HepG2 (cell line): ENCODE measurements at regions not wholly inside any gene's neighbourhood (a gene's known extent, or its start where the extent isn't known, plus 50 kb on each side); places are given as distances from the start of the nearest gene placed in this dataset.

Source experiments
- CREB3 ChIP-seq: sonication (generic); formaldehyde crosslinking; IDR thresholded peaks from 2 replicates; pipeline ENCODE4 v1.5.0; 2020; ENCODE audit warnings: missing genetic modification reagents
- IRF9 ChIP-seq: sonication (generic); formaldehyde crosslinking; IDR thresholded peaks from 2 replicates; pipeline ENCODE4 v1.8.0; 2022; ENCODE audit warnings: missing genetic modification reagents, mild to moderate bottlenecking, borderline replicate concordance
- PITX1 ChIP-seq: sonication (generic); formaldehyde crosslinking; IDR thresholded peaks from 2 replicates; pipeline ENCODE4 v1.5.1; 2020; ENCODE audit warnings: mild to moderate bottlenecking, missing genetic modification reagents
- USF2 ChIP-seq, 2 experiments: sonication (generic) in 1 of 2; formaldehyde crosslinking in 1 of 2; IDR thresholded peaks; 2 replicates each; pipeline versions ENCODE4 v1.5.1 to v1.6.1; 2011 to 2020; ENCODE audit warnings: borderline replicate concordance in 1 of 2, low read depth in 1 of 2, low read length in 1 of 2, mild to moderate bottlenecking in 1 of 2, missing genetic modification reagents in 1 of 2, moderate library complexity in 1 of 2
- ZKSCAN1 ChIP-seq: fragments of 150-350 bp; IDR thresholded peaks from 2 replicates; pipeline ENCODE4 v1.6.1; 2014; ENCODE audit warnings: low read length
- ZNF263 ChIP-seq: sonication (generic); formaldehyde crosslinking; IDR thresholded peaks from 2 replicates; pipeline ENCODE4 v1.4.0; 2020; ENCODE audit warnings: missing genetic modification reagents
- TF ChIP-seq, protein P1 (sequence below): sonication (generic); formaldehyde crosslinking; IDR thresholded peaks from 2 replicates; pipeline ENCODE4 v1.4.0; 2020; ENCODE audit warnings: missing genetic modification reagents, mild to moderate bottlenecking, borderline replicate concordance
- TF ChIP-seq, protein P2 (sequence below): sonication (generic); formaldehyde crosslinking; IDR thresholded peaks from 2 replicates; pipeline ENCODE4 v1.4.0; 2020; ENCODE audit warnings: mild to moderate bottlenecking, missing genetic modification reagents, borderline replicate concordance
- TF ChIP-seq, protein P3 (sequence below): IDR thresholded peaks from 2 replicates; pipeline ENCODE4 v1.4.0; 2020; ENCODE audit warnings: mild to moderate bottlenecking, missing genetic modification reagents
- TF ChIP-seq, protein P4 (sequence below): sonication (generic); formaldehyde crosslinking; IDR thresholded peaks from 2 replicates; pipeline ENCODE4 v1.4.0; 2020; ENCODE audit warnings: mild to moderate bottlenecking, missing genetic modification reagents

DNA sequence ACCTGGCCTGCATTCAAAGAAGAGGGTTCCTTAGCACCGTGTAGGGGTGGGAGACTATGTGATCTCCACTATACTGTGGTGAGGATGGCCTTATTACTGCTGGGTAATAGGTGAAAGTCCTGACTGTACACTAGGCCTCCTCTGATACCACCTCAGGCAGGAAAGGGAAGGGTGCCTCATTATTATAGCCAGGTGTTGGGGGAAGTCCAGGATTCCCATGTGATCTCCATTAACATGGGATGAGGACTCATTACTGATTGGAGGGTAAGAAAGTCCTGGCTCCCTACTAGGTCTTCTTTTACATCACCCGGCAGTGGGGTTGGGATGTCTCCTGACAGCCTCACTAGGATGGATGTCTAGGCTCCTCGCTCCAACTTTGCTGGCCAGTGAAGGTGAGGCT, 252.1 kb downstream of the LRIG3 start (continued):
- TF ChIP-seq USF2 (IDR thresholded peaks at IDR 0.05; ENCODE audit: low read depth, low read length): no peak
- no peak for TF ChIP-seq USF2 (CRISPR knock-in tag; IDR thresholded peaks at IDR 0.05; ENCODE audit: borderline replicate concordance)
- TF ChIP-seq, protein P1, sequence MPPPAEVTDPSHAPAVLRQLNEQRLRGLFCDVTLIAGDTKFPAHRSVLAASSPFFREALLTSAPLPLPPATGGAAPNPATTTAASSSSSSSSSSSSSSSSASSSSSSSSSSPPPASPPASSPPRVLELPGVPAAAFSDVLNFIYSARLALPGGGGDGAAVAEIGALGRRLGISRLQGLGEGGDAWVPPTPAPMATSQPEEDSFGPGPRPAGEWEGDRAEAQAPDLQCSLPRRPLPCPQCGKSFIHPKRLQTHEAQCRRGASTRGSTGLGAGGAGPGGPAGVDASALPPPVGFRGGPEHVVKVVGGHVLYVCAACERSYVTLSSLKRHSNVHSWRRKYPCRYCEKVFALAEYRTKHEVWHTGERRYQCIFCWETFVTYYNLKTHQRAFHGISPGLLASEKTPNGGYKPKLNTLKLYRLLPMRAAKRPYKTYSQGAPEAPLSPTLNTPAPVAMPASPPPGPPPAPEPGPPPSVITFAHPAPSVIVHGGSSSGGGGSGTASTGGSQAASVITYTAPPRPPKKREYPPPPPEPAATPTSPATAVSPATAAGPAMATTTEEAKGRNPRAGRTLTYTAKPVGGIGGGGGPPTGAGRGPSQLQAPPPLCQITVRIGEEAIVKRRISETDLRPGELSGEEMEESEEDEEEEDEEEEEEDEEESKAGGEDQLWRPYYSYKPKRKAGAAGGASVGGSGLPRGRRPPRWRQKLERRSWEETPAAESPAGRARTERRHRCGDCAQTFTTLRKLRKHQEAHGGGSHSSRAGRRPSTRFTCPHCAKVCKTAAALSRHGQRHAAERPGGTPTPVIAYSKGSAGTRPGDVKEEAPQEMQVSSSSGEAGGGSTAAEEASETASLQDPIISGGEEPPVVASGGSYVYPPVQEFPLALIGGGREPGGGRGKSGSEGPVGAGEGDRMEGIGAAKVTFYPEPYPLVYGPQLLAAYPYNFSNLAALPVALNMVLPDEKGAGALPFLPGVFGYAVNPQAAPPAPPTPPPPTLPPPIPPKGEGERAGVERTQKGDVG (CRISPR knock-in tag): no peak
- TF ChIP-seq ZKSCAN1: no peak
- TF ChIP-seq, protein P2, sequence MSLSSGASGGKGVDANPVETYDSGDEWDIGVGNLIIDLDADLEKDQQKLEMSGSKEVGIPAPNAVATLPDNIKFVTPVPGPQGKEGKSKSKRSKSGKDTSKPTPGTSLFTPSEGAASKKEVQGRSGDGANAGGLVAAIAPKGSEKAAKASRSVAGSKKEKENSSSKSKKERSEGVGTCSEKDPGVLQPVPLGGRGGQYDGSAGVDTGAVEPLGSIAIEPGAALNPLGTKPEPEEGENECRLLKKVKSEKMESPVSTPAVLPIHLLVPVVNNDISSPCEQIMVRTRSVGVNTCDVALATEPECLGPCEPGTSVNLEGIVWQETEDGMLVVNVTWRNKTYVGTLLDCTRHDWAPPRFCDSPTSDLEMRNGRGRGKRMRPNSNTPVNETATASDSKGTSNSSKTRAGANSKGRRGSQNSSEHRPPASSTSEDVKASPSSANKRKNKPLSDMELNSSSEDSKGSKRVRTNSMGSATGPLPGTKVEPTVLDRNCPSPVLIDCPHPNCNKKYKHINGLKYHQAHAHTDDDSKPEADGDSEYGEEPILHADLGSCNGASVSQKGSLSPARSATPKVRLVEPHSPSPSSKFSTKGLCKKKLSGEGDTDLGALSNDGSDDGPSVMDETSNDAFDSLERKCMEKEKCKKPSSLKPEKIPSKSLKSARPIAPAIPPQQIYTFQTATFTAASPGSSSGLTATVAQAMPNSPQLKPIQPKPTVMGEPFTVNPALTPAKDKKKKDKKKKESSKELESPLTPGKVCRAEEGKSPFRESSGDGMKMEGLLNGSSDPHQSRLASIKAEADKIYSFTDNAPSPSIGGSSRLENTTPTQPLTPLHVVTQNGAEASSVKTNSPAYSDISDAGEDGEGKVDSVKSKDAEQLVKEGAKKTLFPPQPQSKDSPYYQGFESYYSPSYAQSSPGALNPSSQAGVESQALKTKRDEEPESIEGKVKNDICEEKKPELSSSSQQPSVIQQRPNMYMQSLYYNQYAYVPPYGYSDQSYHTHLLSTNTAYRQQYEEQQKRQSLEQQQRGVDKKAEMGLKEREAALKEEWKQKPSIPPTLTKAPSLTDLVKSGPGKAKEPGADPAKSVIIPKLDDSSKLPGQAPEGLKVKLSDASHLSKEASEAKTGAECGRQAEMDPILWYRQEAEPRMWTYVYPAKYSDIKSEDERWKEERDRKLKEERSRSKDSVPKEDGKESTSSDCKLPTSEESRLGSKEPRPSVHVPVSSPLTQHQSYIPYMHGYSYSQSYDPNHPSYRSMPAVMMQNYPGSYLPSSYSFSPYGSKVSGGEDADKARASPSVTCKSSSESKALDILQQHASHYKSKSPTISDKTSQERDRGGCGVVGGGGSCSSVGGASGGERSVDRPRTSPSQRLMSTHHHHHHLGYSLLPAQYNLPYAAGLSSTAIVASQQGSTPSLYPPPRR (CRISPR knock-in tag): no peak
- TF ChIP-seq PITX1 (CRISPR knock-in tag): no peak
- TF ChIP-seq, protein P3, sequence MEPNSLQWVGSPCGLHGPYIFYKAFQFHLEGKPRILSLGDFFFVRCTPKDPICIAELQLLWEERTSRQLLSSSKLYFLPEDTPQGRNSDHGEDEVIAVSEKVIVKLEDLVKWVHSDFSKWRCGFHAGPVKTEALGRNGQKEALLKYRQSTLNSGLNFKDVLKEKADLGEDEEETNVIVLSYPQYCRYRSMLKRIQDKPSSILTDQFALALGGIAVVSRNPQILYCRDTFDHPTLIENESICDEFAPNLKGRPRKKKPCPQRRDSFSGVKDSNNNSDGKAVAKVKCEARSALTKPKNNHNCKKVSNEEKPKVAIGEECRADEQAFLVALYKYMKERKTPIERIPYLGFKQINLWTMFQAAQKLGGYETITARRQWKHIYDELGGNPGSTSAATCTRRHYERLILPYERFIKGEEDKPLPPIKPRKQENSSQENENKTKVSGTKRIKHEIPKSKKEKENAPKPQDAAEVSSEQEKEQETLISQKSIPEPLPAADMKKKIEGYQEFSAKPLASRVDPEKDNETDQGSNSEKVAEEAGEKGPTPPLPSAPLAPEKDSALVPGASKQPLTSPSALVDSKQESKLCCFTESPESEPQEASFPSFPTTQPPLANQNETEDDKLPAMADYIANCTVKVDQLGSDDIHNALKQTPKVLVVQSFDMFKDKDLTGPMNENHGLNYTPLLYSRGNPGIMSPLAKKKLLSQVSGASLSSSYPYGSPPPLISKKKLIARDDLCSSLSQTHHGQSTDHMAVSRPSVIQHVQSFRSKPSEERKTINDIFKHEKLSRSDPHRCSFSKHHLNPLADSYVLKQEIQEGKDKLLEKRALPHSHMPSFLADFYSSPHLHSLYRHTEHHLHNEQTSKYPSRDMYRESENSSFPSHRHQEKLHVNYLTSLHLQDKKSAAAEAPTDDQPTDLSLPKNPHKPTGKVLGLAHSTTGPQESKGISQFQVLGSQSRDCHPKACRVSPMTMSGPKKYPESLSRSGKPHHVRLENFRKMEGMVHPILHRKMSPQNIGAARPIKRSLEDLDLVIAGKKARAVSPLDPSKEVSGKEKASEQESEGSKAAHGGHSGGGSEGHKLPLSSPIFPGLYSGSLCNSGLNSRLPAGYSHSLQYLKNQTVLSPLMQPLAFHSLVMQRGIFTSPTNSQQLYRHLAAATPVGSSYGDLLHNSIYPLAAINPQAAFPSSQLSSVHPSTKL (CRISPR knock-in tag): no peak
- TF ChIP-seq CREB3 (CRISPR knock-in tag): no peak
- TF ChIP-seq IRF9 (CRISPR knock-in tag): no peak
- no peak for TF ChIP-seq ZNF263
- TF ChIP-seq, protein P4, sequence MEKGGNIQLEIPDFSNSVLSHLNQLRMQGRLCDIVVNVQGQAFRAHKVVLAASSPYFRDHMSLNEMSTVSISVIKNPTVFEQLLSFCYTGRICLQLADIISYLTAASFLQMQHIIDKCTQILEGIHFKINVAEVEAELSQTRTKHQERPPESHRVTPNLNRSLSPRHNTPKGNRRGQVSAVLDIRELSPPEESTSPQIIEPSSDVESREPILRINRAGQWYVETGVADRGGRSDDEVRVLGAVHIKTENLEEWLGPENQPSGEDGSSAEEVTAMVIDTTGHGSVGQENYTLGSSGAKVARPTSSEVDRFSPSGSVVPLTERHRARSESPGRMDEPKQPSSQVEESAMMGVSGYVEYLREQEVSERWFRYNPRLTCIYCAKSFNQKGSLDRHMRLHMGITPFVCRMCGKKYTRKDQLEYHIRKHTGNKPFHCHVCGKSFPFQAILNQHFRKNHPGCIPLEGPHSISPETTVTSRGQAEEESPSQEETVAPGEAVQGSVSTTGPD (CRISPR knock-in tag): no peak
